GM21447 (cell line): ENCODE measurements at regions not wholly inside any gene's neighbourhood (a gene's known extent, or its start where the extent isn't known, plus 50 kb on each side); places are given as distances from the start of the nearest gene placed in this dataset.
"Not testable (repeated sequence)": the region's sequence is repeated elsewhere in the genome, so short reads cannot be mapped to it uniquely, and the experiment has no call there.

Experiments
- ATAC-seq: cut with Tn5 transposase; IDR thresholded peaks from one replicate; pipeline ENCODE4 v1.9.1; 2021; ENCODE audit not compliant: unreplicated experiment

GRCh38 chr22:22820076-22820475, 67.5 kb upstream of the IGLL5 start:
- ATAC-seq, result no peak

GRCh38 chr22:22820626-22821025, 67.0 kb upstream of the IGLL5 start:
- no peak for ATAC-seq

GRCh38 chr22:22821340-22821739, 66.3 kb upstream of the IGLL5 start:
- no peak for ATAC-seq

GRCh38 chr22:22822106-22822505, 65.5 kb upstream of the IGLL5 start:
- ATAC-seq, result no peak

- ATAC-seq, result not testable (repeated sequence)
Observed at GRCh38 chr22:22822553-22822952, 65.1 kb upstream of the IGLL5 start.

GRCh38 chr22:22823131-22823810, 64.3 kb upstream of the IGLL5 start:
- no peak for ATAC-seq

- no peak for ATAC-seq
Observed at GRCh38 chr22:22824340-22825212, 63.0 kb upstream of the IGLL5 start.

GRCh38 chr22:22825213-22825593, 62.4 kb upstream of the IGLL5 start:
- no peak for ATAC-seq

- ATAC-seq, result no peak
Observed at GRCh38 chr22:22827187-22827939, 60.3 kb upstream of the IGLL5 start.

- no peak for ATAC-seq
Observed at GRCh38 chr22:22830193-22830592, 57.4 kb upstream of the IGLL5 start.

GRCh38 chr22:22830957-22831688, 56.5 kb upstream of the IGLL5 start:
- no peak for ATAC-seq

GRCh38 chr22:22833059-22833458, 54.6 kb upstream of the IGLL5 start:
- ATAC-seq, result no peak

- ATAC-seq, result no peak
Observed at GRCh38 chr22:22833488-22833887, 54.1 kb upstream of the IGLL5 start.

GRCh38 chr22:22834204-22834603, 53.4 kb upstream of the IGLL5 start:
- ATAC-seq, result no peak

- ATAC-seq, result no peak
Observed at GRCh38 chr22:22834783-22835182, 52.8 kb upstream of the IGLL5 start.

- ATAC-seq, result no peak
Observed at GRCh38 chr22:22835242-22835641, 52.4 kb upstream of the IGLL5 start.

GRCh38 chr22:22835771-22836291, 51.8 kb upstream of the IGLL5 start:
- ATAC-seq, result no peak

- no peak for ATAC-seq
Observed at GRCh38 chr22:22836635-22837034, 51.0 kb upstream of the IGLL5 start.
